Neutrophil (primary cell): ENCODE measurements at regions not wholly inside any gene's neighbourhood (a gene's known extent, or its start where the extent isn't known, plus 50 kb on each side); places are given as distances from the start of the nearest gene placed in this dataset.

Source experiments
- H3K27ac ChIP-seq: fragments of 200-600 bp; sonication (generic); 2 replicates; pipeline ENCODE4 v1.5.1; 2016; ENCODE audit warnings: mild to moderate bottlenecking, moderate library complexity
- H3K27me3 ChIP-seq: fragments of 200-600 bp; sonication (generic); 2 replicates; pipeline ENCODE4 v1.6.0; 2016; ENCODE audit warnings: mild to moderate bottlenecking
- H3K36me3 ChIP-seq: fragments of 200-600 bp; sonication (generic); 2 replicates; pipeline ENCODE4 v1.5.1; 2017
- H3K4me1 ChIP-seq, 2 experiments: fragments of 200-600 bp in 1 of 2; sonication (generic) in 1 of 2; 1 replicate in 1 of 2; 2 replicates in 1 of 2; pipeline versions ENCODE4 v1.5.1 to v1.6.1; 2013 to 2016; ENCODE audit warnings: low read depth in 1 of 2, low read length in 1 of 2, mild to moderate bottlenecking in 1 of 2, moderate library complexity in 1 of 2; ENCODE audit not compliant: control insufficient read depth in 1 of 2, insufficient read depth in 1 of 2
- H3K4me3 ChIP-seq, 2 experiments: fragments of 200-600 bp in 1 of 2; sonication (generic) in 1 of 2; 1 replicate in 1 of 2; 2 replicates in 1 of 2; pipeline ENCODE4 v1.5.1; 2013 to 2016; ENCODE audit warnings: low read depth in 1 of 2, low read length in 1 of 2, mild to moderate bottlenecking in 1 of 2, moderate library complexity in 1 of 2
- H3K9me3 ChIP-seq: fragments of 200-600 bp; sonication (generic); 2 replicates; pipeline ENCODE4 v1.5.1; 2016
- CTCF ChIP-seq: fragments of 200-600 bp; sonication (generic); IDR thresholded peaks from 2 replicates; pipeline ENCODE4 v1.5.1; 2016; ENCODE audit warnings: antibody characterized with exemption

GRCh38 chr10:28384557-28384956, 81.7 kb upstream of the MPP7 start:
- Histone ChIP-seq H3K4me1 (peaks cover 25 to 27% of the 10 kb centered on the region in 2 experiments), H3K36me3 (no peaks in the 10 kb centered on the region), H3K9me3 (no peaks in the 10 kb centered on the region), H3K4me3 (no peak overlapping the region), H3K27ac (no peak overlapping the region), H3K27me3 (no peaks in the 10 kb centered on the region)
- TF ChIP-seq CTCF = no peak

- Histone ChIP-seq H3K27ac (no peak overlapping the region), H3K9me3 (no peaks in the 10 kb centered on the region), H3K4me1 (peaks cover 12 to 13% of the 10 kb centered on the region in 2 experiments), H3K27me3 (no peaks in the 10 kb centered on the region), H3K36me3 (no peaks in the 10 kb centered on the region), H3K4me3 (no peak overlapping the region)
- TF ChIP-seq CTCF = no peak
Measured at GRCh38 chr10:28385748-28386502, 83.1 kb upstream of the MPP7 start.

DNA sequence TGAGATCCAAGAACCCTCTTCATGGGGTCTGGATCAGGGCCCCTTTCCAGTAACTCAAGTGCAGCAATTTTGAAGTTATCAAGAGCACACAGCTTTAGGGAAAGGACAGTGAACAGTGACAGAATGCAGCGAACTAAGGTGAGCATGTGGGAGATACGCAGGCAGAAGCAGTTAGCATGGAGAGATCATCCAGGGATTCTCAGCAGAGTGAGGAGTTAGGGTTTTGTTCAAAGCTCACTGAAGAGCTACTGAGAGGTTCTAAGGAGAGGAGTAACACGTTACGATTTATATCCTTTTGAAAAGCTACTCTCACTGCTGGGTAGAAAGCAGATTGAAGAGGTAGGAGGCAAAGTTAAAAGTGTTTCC, 83.6 kb upstream of the MPP7 start:
- Histone ChIP-seq H3K4me1 (peaks cover 6 to 7% of the 10 kb centered on the region in 2 experiments), H3K9me3 (no peaks in the 10 kb centered on the region), H3K36me3 (no peaks in the 10 kb centered on the region), H3K27ac (no peak overlapping the region), H3K27me3 (no peaks in the 10 kb centered on the region), H3K4me3 (no peak overlapping the region)
- TF ChIP-seq CTCF = no peak

DNA sequence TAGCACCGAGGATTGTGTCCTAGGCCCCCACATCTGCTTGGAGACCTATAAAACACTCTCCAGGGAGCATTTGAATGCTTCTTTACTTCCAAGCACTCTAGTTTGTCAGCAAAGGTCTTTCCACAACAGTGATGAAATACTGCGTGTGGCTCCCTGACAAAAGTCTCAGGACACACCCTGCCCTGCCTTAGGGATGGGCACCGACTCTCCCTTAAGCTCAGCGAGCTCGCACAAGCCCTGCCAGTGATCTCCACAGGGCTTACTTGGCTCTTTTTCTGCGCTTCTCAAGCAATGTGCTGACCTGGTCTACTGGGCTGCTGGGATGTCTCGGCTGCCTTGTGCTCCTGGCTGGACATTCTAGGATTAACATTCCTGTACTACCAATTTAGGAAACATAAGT, 84.3 kb upstream of the MPP7 start:
- H3K27me3 ChIP-seq = no peaks in the 10 kb centered on the region
- no peak overlapping the region for H3K27ac ChIP-seq
- H3K4me3 ChIP-seq = no peak overlapping the region
- no peaks in the 10 kb centered on the region for H3K36me3 ChIP-seq
- H3K4me1 ChIP-seq = peaks cover 0 to under 1% of the 10 kb centered on the region in 2 experiments
- no peaks in the 10 kb centered on the region for H3K9me3 ChIP-seq
- TF ChIP-seq CTCF = no peak

DNA sequence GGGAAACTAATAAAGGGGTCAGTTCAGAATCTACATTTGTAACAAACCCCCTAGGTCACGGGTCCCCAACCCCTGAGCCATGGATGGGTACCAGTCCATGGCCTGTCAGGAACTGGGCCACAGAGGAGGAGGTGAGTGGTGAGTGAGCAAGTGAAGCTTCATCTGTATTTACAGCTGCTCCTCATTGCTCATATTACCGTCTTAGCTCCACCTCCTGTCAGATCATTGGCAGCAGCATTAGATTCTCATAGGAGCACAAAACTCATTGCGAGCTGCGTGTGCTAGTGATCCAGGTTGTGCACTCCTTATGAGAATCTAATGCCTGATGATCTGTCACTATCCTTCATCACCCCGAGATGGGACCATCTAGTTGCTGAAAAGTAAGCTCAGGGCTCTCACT, 88.4 kb upstream of the MPP7 start:
- no peaks in the 10 kb centered on the region for H3K36me3 ChIP-seq
- H3K27me3 ChIP-seq = no peaks in the 10 kb centered on the region
- H3K9me3 ChIP-seq = no peaks in the 10 kb centered on the region
- H3K4me3 ChIP-seq = no peak overlapping the region
- H3K27ac ChIP-seq = no peak overlapping the region
- peaks cover 5 to 7% of the 10 kb centered on the region in 2 experiments for H3K4me1 ChIP-seq
- no peak for TF ChIP-seq CTCF
